ENCODE measurements at regions not wholly inside any gene's neighbourhood (a gene's known extent, or its start where the extent isn't known, plus 50 kb on each side); places are given as distances from the start of the nearest gene placed in this dataset.

GRCh38 chr2:111618226-111618977 is 265.6 kb downstream of the ANAPC1 start:
- TF ChIP-seq CTCF (IDR thresholded peaks at IDR 0.05; ENCODE audit: low read depth, low read length, poor library complexity, severe bottlenecking): no peak
- TF ChIP-seq EZH2phosphoT487 (IDR thresholded peaks at IDR 0.05; ENCODE audit: borderline replicate concordance, low read length): no peak

All from DOHH2 (cell line).